ENCODE measurements at regions not wholly inside any gene's neighbourhood (a gene's known extent, or its start where the extent isn't known, plus 50 kb on each side); places are given as distances from the start of the nearest gene placed in this dataset.

- Histone ChIP-seq H3K36me3 (ENCODE audit: control insufficient read depth in 2 of 2, extremely low read depth in 1 of 2, insufficient read depth in 2 of 2, low read length in 2 of 2) (no peaks in the 10 kb centered on the region), H3K79me2 (ENCODE audit: control insufficient read depth, insufficient read depth, low read length) (no peaks in the 10 kb centered on the region), H3K27me3 (ENCODE audit: control insufficient read depth in 2 of 2, insufficient read depth in 2 of 2, low read length in 2 of 2) (no peaks in the 10 kb centered on the region), H3K4me3 (replicated peaks in 1 of 3; ENCODE audit: insufficient read depth in 1 of 3, low read depth in 1 of 3, low read length in 3 of 3) (no peak overlapping the region), H2AFZ (ENCODE audit: low read depth, low read length) (no peak overlapping the region), H3K4me2 (ENCODE audit: insufficient read depth, low read length) (no peak overlapping the region), H3K4me1 (ENCODE audit: control insufficient read depth, extremely low read depth, insufficient read depth, low read length) (no peaks in the 10 kb centered on the region), H3K9ac (replicated peaks; ENCODE audit: extremely low read depth, insufficient read depth, low read length) (no peak overlapping the region), H3K9me3 (replicated peaks; ENCODE audit: control insufficient read depth, insufficient read depth, low read length) (no peaks in the 10 kb centered on the region), H3K9me1 (replicated peaks; ENCODE audit: control insufficient read depth, extremely low read depth, insufficient read depth, low read length) (no peaks in the 10 kb centered on the region), H4K20me1 (replicated peaks; ENCODE audit: control insufficient read depth, extremely low read depth, insufficient read depth, low read length) (no peaks in the 10 kb centered on the region), H3K27ac (ENCODE audit: insufficient read depth, low read depth, low read length) (no peak overlapping the region)
- intact Hi-C loops (cut with micrococcal nuclease) (no loop called here), dilution Hi-C loops (cut with MboI; ENCODE audit: extremely low pct_ligation_motif_present, low sequenced_read_pairs) (no loop called here)
- FAIRE-seq (no peak), DNase-seq (ENCODE audit: low read depth, low spot score) (no peak)
- no TSS peak for BruUV-seq (replicated peaks)
- TF ChIP-seq JUN (IDR thresholded peaks at IDR 0.05; ENCODE audit: borderline replicate concordance, insufficient read depth, insufficient read length, low read depth), result no peak
- no peak for TF ChIP-seq GATA2 (IDR thresholded peaks at IDR 0.05; ENCODE audit: insufficient read depth, insufficient read length, low read depth, low read length)
- no peak for TF ChIP-seq FOS (IDR thresholded peaks at IDR 0.05; ENCODE audit: borderline replicate concordance, insufficient read depth, low read length)
- no peak for TF ChIP-seq POLR2AphosphoS5 (IDR thresholded peaks at IDR 0.05; ENCODE audit: insufficient read depth, low read depth, low read length)
- TF ChIP-seq CTCF (IDR thresholded peaks at IDR 0.05; ENCODE audit: extremely low read depth in 1 of 2, insufficient read depth in 1 of 2, low read depth in 1 of 2, low read length in 2 of 2), result no peak
- no peak for TF ChIP-seq MAX (IDR thresholded peaks at IDR 0.05; ENCODE audit: insufficient read depth, insufficient read length)
- no peak for TF ChIP-seq MYC (IDR thresholded peaks at IDR 0.05; ENCODE audit: low read depth, low read length)
- no peak for TF ChIP-seq EZH2 (IDR thresholded peaks at IDR 0.05; ENCODE audit: borderline replicate concordance, low read depth, low read length, severe bottlenecking)
- no peak for TF ChIP-seq POLR2A (IDR thresholded peaks at IDR 0.05; ENCODE audit: low read depth, low read length)
- ChIA-PET POLR2A (no interaction called here), CTCF (no interaction called here)
These were observed 933.9 kb upstream of the EPHA5 start for GRCh38 chr4:66604192-66604591.

Data from endothelial cell of umbilical vein (primary cell).